HepG2 (cell line): ENCODE measurements at regions not wholly inside any gene's neighbourhood (a gene's known extent, or its start where the extent isn't known, plus 50 kb on each side); places are given as distances from the start of the nearest gene placed in this dataset.

Source experiments
- CTCF ChIP-seq: sonication (generic); formaldehyde crosslinking; IDR thresholded peaks from 2 replicates; pipeline ENCODE4 v1.5.0; 2020; ENCODE audit warnings: mild to moderate bottlenecking, missing genetic modification reagents, moderate library complexity
- RAD21 ChIP-seq: fragments of 450-650 bp; formaldehyde crosslinking; IDR thresholded peaks from 2 replicates; pipeline ENCODE4 v1.5.0; 2020; ENCODE audit warnings: mild to moderate bottlenecking
- RXRB ChIP-seq: IDR thresholded peaks from 2 replicates; pipeline ENCODE4 v1.6.1; 2016; ENCODE audit warnings: borderline replicate concordance, missing genetic modification reagents, missing compliant biosample characterization
- TCF7 ChIP-seq: sonication (generic); IDR thresholded peaks from 2 replicates; pipeline ENCODE4 v1.6.1; 2016; ENCODE audit warnings: antibody characterized with exemption, low read depth
- UBTF ChIP-seq: sonication (generic); formaldehyde crosslinking; IDR thresholded peaks from 2 replicates; pipeline ENCODE4 v1.4.0; 2020; ENCODE audit warnings: mild to moderate bottlenecking, missing genetic modification reagents
- YY1 ChIP-seq: IDR thresholded peaks from 2 replicates; pipeline ENCODE4 v1.6.1; 2011; ENCODE audit warnings: low read length, low read depth, moderate library complexity, mild to moderate bottlenecking; ENCODE audit not compliant: insufficient read depth, insufficient replicate concordance
- ZBTB43 ChIP-seq: sonication (generic); formaldehyde crosslinking; conservative IDR thresholded peaks from 2 replicates; pipeline ENCODE4 v1.4.0; 2020; ENCODE audit warnings: missing genetic modification reagents
- ZNF225 ChIP-seq: sonication (generic); formaldehyde crosslinking; IDR thresholded peaks from 2 replicates; pipeline ENCODE4 v1.4.0; 2020; ENCODE audit warnings: mild to moderate bottlenecking, missing genetic modification reagents

GRCh38 chr12:30806989-30807694 is 52.4 kb upstream of the CAPRIN2 start:
- TF ChIP-seq UBTF (CRISPR knock-in tag) (no peak), RAD21 (peak; percentile 83), ZNF225 (CRISPR knock-in tag) (peak; percentile 54; the same call in 1 of the 2 replicates), CTCF (CRISPR knock-in tag) (peak; percentile 88), YY1 (no peak), TCF7 (no peak), RXRB (CRISPR knock-in tag) (no peak), ZBTB43 (CRISPR knock-in tag) (no peak)
